HG03565 (cell line): ENCODE measurements at regions not wholly inside any gene's neighbourhood (a gene's known extent, or its start where the extent isn't known, plus 50 kb on each side); places are given as distances from the start of the nearest gene placed in this dataset.

Experiments used
- ATAC-seq: cut with Tn5 transposase; IDR thresholded peaks from one replicate; pipeline ENCODE4 v1.9.1; 2021; ENCODE audit warnings: mild to moderate bottlenecking, moderate library complexity; ENCODE audit not compliant: unreplicated experiment

DNA sequence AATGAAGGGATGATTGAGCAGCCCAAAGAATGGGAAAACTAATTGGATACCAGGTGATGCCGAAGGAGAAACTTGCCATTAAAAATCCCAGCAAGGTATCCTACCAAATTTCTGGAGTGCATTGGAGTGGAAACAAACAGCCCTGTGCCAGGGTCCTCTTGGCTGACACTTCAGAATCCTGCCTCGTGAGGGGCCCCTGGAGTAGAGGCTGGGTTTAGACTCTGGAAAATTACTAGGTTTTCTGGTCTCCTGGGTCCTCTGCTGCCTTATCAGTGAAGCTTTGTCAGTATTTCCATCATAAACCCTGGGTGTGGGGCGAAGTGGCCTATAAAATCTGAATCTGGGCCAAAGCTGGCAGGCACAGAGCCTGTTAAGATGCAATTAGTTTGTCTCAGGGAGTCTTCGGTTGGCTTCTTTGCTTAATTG, 289.2 kb upstream of the USP24 start:
- no peak for ATAC-seq

DNA sequence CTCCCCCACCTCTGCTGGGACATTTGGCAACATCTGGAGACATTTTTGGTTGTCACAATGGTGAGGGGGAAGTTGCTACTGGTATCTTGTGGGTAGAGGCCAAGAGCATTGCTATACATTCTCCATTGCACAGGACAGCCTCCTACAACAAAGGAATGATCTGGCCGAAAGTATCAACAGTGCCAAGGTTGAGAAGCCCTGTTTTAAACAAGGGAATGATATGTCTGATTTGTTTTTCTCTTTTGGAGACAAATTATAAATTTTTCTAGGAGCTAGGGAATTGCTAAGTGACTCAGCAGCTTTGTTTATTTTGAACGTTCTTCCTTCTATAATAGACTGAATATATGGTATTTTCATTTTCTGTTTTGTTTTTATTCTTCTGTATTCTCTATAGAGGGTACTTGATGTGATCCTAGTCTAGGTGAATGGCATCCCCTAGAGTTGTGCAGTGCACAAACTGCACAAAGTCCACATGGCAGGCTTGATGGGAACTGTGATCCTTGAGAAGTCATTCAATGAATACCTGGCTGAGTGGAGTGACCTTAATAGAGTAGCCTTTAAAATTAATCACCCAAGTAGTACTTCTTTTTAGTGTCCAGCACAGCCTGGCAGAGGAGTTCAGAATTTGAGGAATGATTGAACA, 288.6 kb upstream of the USP24 start:
- ATAC-seq = no peak

DNA sequence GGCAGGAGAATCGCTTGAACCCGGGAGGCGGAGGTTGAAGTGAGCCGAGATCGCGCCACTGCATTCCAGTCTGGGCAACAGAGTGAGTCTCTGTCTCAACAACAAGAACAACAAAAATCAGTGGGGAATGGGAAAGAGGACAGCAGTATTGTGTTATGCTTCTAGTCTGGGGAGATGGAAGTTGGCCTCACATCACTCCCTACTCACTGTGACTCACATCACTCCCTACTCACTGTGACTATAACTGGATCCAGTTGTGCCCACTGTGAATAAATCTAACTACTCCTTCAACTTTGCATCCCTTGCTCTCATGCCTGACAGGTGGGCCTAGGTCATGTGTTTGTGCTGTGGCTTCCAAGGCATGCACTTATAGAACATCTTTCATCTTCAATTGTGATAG, 285.4 kb upstream of the USP24 start:
- ATAC-seq = no peak

DNA sequence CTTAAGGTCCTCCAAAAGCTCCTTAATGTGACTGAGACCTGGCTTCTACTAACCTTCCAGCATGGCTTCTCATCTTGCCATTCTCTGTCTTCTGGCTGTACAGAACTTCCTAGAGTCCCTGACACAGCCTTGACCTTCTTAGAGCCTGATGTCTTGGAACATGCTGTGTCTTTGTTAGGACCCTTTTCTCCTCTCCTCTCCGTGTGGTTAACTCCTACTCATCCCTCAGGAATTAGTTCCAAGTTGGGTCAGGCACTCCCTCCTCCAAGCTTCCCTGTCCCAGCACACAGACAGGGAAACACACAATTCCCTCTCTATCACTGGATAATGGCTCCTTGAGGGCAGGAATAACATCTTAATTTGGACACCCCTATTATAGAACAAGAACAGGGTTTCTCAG, 275.4 kb upstream of the USP24 start:
- no peak for ATAC-seq

DNA sequence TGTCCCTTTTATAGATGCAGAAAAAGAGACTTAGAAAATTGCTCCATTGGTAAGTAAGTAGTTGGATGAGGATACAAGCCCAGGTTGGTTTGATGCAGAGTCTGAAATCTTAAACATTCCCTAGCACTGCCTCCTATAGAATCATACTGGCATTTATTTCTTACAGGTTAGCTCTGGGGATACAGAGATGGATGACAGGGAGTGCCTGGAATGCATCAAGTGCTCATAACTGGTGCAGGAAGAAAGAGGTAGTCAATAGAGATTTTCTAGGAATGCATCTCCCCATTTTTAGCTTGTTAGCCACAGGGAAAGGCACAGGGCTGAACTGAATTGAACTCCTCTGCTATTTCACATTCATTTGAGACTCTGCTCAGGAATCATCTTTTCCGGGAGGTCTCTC, 269.0 kb upstream of the USP24 start:
- no peak for ATAC-seq

DNA sequence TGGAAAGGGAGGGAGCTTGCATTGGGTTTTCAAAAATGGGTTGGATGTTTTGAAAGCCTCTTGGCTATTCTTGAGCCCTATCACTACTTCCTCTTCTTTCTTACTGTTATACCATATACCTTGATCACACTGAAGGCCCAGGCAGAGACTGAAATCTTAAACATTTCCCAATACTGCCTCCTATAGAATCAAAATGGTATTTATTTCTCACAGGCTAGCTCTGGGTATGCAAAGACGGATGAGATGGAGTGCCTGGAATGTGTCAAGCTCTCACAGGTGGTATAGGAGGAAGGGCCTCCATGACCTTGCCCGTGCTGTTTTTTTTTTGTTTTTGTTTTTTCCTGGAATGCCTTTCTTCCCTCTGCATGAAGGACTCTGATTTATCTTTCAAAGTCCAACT, 268.4 kb upstream of the USP24 start:
- no peak for ATAC-seq

DNA sequence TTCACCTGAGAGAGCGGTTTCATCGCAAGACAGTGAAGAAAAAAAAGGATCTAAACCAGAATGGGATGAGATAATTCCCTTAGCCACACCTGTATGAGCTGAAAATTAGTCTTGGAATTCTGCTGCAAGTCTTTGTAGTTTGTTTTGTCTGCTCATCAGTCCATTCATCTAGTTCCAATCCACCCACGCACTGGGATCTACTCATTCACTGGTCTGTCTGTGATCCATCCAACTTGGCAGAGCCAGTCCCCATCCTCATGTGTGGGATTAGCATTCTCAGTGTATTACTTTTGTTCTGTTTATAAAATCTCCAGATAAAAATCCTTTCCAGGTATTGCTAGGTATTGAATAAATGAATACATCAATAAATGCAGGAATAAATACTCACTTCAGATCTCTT, 266.5 kb upstream of the USP24 start:
- no peak for ATAC-seq

DNA sequence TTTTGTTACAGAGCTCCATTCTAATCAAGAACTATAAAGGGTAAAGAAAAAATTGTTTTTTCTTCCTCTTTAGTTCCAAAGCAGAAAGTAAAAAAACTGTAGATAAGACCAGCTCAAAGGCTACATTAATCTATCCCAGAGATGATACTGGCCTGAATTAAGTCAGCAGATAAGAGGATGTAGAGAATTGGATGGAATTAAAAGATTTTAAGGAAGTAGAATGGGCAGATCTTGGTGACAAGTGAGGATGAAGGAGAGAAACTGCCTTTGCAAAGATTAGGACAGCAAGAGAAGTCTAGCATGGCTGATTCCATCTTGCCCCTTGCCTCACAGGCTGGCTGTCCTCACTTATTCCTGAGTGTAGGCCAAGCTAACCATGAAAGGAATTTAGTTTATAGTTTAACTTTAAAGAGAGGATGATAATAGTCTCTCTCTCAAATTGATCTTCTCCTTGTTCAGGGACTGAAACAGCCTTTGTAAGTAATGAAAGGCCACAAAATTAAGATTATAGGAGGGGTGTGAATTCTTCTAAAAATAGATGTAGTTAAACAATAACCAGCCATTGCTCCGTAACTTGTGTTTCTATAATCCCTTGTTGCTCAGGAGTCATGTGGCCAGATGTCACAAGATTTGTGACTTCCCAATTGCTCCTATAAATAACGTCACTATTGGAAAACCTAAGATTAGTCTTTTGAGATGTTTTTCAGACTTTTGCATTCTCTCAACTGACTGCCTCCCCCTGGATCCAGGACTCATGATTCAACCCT, 265.0 kb upstream of the USP24 start:
- ATAC-seq = no peak

DNA sequence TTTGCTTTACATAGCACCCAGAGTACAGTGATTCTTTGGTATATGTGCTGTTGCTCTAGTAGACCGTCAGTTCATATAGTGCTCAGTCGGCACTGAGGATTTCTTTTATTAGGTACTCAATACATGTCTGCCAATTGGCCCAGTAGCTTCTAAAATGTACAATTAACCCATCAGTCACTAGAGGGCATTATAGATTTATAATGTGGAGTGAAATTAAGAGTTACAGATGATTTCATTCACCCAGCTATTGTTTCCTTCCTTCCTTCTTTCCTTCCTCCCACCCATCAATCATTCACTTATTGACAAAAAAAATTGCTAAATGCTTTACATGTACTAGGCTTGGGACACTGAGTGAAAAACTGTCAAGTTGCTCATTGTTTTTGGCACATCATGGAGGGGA, 263.6 kb upstream of the USP24 start:
- no peak for ATAC-seq

DNA sequence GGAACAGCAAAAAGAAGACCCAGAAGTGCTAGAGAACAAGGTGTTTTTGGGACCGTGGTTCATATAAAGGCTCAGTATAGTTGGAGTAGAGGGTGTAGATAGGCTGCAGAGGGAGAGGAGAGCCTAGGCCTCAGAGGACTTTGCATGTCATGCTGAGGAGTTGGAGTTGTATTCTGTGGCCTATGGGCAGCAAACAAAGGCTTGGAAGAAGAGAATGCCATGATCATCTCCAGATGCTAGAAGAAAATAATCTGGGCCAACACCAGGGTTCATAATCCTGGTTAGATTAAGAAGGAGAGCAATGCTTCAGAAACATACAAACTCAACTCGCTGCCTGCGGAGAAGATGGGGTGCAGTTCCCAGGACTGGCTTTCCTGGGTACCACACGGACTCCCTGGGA, 262.8 kb upstream of the USP24 start:
- no peak for ATAC-seq

DNA sequence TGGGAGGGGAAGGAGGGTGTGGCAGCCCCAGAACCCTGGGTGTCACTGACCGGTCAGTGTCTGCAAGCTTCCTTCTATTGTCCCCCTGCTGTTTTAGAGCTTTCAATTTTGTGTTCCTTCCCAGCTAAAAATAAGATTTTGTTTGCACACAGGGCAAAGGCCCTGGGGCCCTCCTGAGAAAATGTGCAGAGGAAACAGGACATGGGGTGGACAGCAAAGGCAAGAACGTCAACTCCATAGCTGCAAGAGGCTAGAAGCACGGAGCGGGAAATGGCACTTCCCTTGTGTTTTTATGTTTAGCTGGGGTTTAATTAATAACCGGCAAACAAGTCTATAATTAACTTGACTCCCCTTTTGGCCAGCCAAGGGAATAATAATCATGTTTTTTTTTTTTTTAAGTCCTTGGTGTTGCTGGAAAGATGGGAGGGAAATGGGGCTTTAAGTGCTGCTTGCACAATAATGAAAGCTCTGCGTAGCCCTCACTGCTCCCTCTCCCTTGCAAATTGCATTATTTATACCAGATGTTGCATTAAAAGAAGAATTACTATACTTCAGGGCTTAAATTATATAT, 261.4 kb upstream of the USP24 start:
- no peak for ATAC-seq

DNA sequence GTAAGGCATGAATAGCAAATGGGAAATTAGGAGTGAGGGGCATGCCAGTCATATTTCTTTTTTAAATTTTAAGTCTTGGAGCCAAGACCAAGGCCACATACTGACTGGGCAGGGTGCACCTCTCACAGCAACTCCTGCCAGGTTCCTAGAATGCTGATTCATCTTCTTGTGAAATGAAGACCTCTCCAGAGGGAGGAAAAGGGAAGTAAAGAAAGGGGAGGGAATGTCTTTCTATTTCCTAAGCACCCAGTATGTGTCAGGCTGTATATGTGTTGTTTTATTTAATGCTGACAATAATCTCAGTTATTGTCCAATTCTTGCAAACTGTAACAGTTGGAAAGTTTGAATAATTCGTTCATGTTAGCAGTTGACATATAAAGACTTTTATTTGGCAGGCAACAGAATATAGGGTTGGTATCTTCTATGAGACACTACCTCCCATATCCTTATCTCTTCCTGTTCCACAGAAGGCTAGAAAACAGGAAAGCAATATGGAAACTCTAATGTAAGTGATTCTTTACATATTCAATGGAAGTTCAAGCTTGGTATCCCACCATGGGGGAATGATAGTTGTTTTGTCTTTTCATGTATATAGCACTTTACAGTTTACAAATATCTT, 259.1 kb upstream of the USP24 start:
- no peak for ATAC-seq

DNA sequence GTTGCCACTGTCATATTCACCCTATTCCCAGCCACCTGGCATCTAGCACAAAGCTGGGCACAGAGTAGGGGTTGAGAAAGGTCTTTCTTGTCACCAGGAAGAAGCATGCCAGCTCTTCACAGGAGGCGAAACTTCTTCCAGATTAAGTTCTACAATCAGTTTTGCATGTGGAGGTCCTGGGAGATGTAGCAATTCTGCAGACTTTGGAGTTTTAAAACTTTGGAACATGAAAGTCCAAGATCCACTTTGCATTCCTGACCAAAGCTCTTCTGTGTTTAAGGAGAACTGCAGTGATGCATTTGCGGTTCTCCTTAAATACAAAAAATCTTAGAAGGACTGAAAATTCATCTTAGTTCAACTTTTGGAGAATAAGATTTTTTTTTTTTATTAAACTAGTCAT, 258.5 kb upstream of the USP24 start:
- ATAC-seq = no peak

DNA sequence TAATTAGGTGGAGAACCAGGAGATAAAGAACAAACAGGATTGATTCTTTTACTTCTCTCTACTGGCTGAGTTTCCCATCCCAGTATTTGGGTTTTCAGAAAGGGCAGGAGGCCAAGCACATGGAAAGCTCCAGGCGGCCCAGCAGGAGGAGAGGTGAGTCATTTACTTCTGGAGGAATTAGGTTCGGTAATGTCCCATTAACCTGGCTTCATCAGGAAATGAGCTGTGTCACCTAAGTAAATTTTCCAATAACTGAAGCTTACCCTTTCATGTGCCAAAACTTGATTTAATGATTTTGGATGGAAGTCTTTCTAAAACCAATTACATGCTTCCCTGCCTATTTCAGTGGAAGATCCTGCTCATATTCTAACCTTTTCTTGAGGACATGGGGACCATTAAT, 257.6 kb upstream of the USP24 start:
- no peak for ATAC-seq

DNA sequence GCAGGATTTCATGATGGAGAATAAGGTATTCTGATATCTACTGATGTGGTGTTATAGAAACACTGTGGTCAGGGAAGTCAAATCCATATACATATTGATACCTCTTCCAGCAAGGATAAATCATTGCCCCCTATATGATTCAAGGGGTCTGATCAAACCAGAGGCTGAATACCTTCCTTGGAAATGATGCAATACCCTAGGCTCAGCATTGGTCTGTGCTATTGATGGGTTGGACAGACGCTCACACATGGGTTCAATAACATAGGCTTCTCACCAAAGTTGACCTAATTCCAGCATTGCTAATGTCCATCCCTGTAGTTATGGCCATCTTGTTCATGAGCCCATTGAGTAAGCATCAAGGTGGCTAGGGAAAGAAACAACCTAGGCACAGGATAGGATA, 257.0 kb upstream of the USP24 start:
- ATAC-seq = no peak

DNA sequence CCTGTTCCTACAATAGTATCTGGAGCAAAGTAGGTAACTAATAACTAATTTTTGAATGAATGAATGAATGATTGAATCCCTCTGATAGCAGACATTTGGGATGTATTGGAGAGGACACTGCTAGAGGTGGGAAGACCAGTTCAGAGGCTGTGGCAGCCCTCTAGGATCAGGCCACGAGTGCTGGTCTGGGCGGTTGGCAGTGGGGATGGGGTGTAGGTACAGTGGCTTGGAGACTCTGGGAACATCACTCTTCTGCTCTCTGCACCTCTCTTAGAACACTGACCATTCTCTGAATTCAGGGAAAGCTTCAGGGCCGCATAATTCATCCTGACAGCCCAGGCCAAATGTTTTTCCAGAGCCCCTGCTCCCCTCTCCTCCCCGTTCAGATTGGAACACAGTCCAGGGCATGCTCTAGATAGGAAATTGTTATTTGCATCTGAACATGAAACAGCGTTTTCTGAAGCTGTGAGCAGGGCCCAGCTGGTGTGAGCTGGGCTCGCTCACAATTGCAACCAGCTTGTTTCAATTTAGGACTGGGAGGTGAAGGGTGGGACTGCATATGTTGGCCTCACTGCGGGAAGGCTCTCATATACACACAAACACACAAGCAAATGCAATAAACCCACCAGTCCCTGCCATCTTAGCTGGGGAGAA, 253.1 kb upstream of the USP24 start:
- ATAC-seq = no peak

DNA sequence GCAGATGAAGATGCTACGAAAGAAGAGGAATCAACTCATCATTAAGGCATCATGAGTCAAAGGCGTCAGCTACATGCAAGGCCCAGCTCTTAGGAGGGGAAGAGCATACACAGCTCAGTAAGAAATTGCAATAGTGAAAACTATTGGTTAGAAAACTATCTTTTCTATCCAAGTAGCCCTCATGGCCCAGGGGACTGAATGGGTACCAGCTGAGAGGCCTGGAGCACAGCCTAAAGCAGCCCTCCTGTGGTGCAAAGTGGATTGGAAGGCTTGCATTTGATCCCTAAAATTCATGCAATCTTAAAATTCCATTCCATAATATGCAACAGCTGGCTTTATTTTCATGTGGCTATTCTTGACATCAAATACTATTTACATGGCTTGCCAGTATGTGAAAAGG, 251.8 kb upstream of the USP24 start:
- ATAC-seq = no peak

DNA sequence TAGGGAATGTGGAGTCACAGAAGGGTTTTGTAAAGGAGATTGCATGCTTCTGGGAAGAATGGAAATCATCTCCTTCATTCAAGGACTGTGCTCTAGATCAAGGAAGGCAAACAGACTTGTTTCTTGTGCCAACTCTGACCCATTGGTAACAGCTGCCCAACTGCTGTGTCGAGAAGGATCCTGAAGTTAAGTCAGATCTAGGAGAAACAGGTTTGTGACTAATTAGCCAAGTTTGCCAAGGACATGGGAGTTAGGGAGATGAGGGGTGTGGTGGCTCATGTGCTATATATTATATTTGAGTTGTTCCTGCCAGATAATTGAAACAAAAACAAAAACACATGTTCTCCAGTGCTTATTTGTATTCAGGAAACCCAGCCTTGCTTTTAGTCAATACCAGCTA, 251.2 kb upstream of the USP24 start:
- ATAC-seq = no peak

DNA sequence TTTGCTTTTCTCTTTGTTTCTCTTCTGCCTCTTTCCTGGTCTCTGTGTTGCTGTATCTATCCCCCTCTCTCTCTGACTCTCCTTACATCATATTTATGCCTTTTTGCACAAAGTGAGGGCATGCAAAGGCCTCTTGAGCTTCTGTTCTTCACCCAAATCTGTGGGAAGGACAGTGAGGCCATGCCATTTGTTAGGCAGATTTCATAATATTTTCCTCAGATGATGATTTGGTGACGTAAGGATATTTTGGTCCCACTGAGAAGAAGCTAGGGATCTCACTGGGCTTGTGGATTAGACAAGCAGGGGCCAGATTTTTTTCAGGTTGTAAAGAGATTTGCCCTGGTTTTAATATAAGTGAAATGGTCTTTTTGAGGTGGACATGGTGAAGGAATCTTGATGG, 249.4 kb upstream of the USP24 start:
- ATAC-seq = no peak

DNA sequence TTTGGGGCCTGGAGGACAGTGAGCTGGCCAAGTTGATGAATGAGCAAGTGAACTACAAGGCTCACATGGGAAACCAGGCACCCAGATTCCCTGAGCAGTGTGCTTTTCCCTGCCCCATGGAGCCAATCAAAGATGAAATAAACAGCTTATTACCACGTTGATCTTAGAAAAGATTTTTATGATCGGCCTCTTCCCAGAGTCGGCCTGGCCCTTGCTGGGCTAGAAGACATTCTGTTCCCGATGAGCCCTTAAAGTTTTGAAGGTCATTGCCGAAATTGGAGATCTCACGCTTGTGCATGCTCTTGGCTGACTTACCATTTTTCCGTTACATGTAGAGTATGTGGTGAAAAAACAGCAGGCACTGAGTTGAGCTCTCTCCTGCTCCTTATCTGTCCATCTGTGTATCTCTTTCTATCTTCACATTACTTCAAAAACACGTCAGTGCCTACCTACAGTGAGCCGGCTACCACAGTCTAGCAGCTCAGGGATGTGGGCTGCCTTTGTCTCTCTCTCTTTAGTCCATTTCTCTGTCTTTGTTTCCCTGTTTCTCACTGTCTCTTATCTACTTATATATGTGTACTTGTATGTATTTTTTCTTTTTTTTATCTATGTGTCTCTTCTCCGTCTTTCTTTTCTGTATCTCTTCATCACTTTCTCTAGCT, 248.8 kb upstream of the USP24 start:
- ATAC-seq = no peak

DNA sequence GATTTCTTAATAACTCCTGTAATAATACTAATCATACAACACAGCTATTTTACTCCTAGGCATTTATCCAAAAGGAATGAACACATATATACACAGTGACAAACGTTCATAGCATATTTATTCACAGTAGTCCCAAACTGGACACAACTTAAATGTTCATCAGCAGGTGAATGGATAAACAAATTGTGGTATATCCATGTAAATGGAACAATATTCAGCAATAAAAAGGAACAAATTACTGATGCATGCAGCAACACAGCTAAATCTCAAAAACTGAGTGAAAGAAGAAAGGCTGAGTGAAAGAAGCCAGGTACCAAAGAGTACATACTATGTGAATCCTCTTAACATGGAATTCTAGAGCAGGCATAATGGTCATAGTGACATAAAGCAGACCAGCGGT, 242.7 kb upstream of the USP24 start:
- no peak for ATAC-seq
